NCI-H1436 (cell line): ENCODE measurements at regions not wholly inside any gene's neighbourhood (a gene's known extent, or its start where the extent isn't known, plus 50 kb on each side); places are given as distances from the start of the nearest gene placed in this dataset.
"Not testable (repeated sequence)": the region's sequence is repeated elsewhere in the genome, so short reads cannot be mapped to it uniquely, and the experiment has no call there.

Experiments used
- DNase-seq: peaks from one replicate; lab custom pipeline; 2025; lab: John Stamatoyannopoulos, UW

DNA sequence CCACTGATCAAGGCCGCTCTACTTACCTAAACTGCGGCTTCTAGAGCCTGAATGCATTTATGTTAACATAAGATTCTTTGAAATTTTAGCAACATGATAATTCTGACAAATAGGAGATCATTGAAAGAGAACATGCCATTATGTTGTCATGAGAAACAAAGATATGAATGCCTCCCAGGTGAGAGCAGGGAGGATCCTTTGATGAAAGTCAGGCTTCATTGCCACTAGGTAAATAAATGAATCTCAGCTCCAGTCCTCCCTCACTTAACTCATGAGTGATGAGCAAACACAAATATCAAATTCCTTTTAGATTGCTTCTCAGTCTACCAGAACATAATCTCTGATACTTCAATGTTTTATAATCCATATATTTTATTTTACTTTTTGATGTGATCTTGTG, 463.2 kb upstream of the CDH7 start:
- peak; percentile 26 for DNase-seq

DNA sequence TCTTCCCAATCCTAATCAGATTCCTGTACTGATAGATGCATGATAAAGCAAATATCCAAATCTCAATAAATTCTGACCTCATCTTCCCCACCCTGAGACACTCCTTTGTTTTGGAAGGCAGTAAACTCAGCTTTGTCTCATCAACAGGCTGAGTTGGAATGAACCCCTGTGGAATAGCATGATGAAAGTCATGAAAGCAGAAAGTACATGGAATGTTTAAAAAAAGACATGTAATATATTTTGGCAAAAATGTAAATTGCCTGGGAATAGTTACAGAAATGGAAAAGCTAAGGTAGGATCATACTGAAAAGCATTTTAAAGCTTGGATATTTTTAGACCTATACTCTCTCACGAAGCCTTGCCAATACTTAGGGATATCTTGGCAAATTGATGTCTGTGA, 468.7 kb upstream of the CDH7 start:
- no peak for DNase-seq

DNA sequence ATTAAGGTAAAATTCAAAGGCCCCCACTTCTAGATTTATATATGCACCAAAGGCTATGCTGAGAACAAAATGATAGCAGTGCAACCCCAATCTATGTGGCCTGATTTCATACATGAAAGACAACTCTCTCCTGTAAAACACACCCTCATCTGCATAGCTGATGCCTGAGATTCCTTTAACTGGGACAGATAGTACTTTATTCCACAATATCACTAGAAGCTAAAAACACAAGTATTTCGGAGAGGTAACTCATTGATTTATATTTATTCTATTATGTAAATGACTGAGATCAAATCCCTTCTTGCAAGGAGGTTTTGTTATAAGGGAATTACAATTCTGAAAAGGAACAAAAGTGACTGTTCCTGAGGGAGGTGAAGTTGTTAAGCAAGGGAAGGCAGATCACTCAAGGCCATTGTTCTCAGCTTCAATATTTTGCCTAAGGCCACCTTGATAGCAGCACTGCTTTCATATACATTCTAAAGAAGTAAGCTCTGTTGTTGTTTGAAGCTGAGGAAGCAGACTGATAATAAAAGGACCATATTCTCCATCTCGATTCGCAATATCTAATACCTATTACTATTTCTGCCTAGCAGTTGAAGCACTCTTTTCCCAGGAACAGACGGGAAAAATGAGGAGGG, 471.0 kb upstream of the CDH7 start:
- DNase-seq: no peak

DNA sequence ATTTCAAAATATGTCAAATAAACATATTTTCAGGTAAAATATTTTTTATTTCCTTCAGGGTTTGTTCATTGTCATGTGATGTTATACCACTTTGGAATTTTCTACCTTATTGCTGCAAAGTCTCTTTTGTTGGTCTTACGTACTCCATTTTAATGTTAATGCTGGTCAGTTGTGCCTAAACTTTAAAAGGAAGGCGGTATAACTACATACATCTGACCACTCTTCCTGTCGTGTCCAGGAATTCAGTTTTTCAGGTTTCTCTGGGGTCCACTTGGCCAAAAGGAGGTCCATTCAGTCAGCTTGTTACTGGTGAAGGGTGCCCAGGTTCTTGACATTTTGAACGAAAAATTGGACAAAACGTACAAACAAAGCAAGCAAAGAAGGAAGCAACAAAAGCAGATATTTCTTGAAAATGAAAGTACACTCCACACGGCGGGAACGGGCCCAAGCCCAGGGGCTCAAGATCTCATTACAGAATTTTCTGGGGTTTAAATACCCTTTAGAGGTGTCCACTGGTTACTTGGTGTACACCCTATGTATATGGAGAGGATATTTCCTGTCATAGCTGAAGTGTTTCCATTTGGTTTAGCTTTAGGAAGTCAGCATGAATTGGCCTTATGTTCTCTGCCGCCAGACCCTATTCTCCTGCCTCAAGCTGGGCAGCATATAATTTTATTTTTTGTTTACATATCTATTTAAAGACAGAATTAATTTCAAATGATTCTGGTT, 471.7 kb upstream of the CDH7 start:
- no peak for DNase-seq

DNA sequence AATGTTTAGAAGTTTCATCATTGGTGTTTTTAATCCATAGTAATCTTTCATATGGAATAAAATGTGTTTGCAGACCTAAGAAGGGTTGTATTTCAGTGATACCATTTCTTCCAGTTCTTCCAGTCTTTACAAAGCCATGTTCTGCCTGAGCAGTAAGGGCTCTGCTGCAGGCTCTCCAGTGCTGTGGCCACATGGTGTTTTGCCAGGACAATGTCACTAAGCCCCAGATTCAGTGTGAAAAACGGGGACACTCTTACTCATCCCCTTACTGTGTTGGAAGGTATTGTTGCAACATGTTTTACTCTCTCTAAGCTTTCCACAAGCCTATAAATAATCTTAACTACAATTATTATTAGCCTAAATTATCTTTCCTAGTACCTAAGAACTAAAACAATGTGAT, 481.4 kb upstream of the CDH7 start:
- no peak for DNase-seq

DNA sequence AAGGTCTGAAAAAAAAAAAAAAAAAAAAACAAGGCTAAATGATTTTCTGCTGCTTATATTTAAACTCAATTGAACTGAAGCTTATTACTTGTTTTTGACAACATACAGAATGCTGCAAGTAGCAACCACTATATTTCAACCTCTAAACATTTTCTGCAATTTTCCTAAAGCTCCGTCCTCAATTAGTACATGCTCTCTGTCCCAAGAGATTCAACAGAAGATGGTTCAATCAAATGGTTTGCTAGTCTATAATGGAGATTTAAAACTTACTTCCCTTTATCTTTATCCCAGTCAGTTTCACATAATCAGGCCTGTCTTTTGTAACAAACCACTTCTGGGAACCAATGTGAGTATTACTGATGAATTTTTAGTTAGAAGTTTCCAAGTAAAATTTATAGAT, 485.1 kb upstream of the CDH7 start:
- DNase-seq: no peak

DNA sequence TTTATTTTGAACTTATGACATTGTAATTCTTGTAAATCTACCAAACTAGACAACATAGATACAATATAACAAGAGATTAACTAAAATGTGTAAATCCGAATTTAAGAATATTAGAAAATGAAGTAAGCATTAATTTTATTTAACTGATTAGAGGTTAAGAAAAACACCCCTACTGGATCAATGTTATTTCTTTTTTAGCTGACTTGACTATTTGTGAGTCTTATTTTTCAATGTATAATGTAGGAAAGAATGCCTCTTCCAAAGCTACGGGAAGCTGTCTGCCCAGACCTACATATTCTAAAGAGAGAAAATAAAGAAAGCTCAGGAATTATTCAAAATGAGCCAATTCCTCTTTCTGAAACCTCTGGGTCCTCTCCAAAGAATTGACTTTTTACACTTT, 490.8 kb upstream of the CDH7 start:
- no peak for DNase-seq

DNA sequence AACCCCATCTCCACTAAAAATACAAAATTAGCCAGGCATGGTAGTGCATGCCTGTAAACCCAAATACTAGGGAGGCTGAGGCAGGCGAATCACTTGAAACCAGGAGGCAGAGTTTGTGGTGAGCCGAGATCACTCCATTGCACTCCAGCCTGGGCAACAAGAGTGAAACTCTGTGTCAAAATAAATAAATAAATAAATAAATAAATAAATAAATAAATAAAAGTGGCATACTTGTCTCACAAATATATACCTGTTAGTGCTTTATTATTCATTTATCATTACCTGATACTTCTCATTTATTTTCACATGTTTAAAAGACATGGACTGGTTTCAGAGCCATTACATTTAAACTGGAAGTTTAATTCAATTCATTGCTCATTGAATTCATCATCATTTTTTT, 491.4 kb upstream of the CDH7 start:
- no peak for DNase-seq

DNA sequence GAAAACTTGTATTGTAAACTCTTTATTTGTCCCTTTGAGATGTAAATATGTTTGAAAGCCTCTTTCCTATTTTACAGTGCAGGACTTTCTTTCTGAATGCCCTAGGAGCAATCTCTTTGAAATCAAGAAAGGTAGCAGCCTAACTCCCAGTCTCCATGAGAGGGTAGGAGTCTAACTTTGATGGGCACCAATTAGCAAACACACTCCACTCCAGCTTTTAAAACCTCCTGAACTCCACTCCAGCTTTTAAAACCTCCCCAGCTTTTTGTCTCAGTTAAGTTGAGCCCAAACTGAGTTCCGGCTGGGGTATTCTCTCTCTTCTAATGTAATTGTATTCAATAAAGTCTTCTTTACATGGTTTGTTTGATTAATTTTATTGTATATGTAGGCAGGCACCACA, 493.7 kb upstream of the CDH7 start:
- DNase-seq: no peak

DNA sequence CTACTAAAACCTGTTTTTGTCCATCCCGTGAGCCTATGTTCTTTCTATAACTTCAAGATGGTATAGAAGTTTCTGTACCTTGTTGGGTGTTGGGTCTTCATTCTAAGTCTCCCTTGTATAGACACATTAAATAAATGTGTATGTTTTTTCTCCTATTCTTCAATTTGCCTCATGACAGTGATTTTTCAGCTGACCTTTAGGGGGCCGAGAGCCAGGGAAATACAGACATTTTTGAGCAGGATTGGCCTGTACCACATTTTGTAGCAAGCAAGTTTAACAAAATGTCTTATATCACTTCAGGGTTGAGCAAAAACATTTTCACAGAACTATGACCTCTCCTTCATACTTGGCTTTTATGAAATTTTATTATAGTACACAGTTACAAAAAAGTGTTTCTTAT, 495.4 kb upstream of the CDH7 start:
- no peak for DNase-seq

DNA sequence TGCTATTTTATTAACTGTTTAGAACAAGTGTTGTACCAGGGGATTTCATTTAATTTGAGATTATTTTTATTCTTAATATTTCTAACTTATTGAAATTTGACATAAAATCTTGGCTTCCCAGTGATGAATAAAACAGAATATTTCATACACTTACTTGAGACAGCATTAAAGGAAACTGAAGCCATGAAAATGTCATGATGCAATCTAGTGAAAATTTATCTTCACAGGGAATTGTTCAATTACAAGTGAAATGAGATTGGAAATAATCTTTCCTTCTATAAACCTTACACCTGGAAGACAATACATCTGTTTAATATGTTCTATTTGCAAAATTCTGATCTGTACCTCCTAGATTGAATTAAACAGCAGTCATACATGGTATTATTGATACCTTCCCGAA, 511.0 kb upstream of the CDH7 start:
- no peak for DNase-seq

DNA sequence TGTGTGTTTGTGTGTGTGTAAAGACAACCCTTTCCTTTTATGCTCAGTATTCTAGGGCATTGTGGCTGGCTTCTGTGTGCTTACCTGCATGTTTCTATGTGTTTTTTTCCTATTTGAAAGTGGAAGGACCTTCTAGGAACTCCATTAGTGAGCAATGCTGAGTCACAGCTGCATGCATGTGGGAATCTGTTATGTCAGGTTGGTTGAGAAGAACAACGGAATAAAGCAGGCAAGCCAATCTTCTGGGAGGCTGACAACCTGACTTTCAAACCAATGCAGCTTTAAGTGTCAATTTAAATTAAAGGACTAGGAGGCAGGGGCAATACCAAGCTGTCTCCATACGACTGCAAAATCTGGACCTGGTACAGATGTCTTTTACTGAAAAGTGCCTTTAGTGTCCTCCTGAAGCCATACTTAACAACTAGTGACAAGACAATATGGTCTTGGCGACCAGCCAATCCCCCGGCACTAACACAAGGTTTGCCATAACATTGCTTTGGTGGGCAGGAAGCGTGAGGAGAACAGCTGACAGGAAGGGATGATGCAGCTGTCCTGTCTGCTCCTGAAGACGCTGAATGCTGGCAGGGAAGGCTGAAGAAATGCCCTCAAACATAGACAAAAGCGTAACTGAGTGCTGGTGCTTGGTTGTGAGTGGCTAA, 514.7 kb upstream of the CDH7 start:
- DNase-seq: no peak

DNA sequence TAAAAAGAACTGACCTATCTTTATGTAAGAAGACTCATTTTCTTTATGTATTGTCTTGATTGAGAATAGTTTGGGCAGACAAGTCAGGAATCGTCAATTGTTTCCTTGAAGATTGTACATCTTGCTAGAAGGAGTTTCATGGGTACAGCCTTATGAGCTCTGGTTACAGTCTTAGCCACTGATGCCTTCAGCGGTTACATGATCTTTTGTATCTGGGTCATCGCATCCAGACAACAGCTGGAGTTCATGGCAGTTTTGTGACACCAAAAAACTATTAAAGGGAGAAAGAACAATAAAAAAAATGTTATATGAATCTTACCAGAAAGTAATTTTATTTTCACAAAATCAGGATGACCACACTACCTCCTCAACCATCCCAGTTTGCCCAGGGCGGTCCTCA, 520.5 kb upstream of the CDH7 start:
- no peak for DNase-seq

DNA sequence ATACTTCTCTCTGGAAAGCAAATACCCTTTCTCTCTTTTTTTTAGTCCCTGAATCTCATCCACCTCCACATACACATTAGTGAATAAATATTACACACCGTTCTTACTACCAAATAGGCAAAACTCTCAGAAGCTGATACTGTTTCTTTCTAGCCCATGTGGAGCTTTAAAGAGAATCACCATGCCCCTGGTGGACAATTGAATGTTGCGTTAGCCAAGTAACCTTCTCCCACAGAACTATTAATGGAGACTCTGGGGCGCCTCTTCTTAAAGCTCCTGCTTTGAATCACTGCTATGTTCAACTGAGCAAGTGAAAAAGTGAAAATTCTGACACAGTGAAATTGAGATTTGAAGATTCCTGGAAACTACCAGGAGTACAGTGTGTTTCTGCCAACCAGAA, 522.8 kb upstream of the CDH7 start:
- DNase-seq: no peak

DNA sequence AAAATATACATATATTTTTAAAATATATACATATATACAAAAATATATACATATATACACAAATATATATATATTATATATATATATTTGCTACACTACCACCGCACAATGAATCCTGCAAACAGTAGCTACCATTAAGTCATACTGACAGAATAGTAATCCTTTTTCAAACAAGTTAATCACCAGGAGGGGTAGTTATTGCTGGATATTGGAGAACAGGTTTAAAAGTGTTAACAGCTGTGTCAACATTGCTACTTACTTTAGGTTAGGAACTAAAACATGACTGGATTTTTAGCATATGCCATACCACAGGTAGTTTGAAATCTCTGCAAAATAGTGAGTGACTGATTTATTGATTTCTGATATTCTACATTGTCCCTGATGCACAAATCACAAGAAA, 529.1 kb upstream of the CDH7 start:
- DNase-seq: peak; percentile 6

DNA sequence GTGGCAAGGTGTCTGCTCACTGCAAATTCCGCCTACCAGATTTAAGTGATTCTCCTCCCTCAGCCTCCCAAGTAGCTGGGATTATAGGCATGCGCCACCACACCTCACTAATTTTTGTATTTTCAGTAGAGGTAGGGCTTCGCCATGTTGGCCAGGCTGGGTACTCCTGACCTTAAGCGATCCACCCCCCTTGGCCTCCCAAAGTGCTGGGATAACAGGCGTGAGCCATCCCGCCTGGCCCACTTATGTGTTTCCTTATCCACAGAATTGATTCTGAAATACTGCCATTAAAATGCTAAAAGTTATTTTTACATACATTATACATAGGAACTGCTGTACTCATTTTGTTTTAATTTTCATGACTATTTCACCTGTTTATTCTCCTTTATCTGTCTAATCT, 529.7 kb upstream of the CDH7 start:
- DNase-seq: no peak

DNA sequence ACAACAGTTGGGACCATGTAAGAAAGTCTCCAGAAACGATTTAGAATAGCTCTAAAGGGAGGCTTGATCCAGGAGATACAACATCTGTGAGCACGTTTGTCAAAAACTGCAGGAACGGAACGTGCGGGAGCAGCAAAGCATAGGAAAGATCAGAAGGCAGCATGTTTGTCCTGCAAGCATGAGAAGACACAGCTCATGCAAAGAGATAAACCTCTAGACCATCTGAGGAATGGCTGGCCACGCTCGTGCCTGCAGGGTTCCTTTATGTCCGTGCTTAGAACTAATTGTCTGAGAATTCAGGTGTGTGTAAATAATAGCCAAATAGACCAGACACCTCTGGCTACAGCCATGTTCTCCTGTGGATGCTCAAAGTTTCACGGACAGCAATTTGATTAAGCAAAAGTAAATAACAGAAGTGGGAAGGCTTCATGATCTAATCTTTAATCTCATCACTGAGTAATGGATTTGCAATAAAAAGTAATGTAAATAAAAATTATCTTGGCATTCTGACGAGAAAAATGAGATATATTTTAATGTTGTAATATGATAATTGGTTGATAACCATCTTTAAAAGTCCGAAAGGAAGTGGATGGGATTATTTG, 534.8 kb upstream of the CDH7 start:
- DNase-seq: no peak

DNA sequence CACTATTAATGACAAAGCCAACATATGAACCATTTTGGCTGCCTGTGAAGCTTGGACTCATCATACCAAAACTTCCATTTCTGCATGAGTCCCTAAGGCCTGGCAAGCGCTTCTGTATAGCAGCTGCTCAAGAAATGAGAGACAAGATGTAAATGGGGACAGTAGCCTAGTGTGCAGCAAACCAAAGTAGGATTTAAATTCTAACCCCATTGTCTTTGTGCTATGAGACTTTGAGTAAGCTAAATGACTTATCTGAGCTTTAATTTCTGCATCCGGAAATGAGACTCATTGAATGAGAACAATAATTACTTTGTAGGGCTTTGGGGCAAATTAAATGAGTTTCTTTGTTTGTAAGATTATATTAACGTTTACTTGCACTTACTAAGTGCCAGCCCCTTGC, 536.4 kb upstream of the CDH7 start:
- no peak for DNase-seq

DNA sequence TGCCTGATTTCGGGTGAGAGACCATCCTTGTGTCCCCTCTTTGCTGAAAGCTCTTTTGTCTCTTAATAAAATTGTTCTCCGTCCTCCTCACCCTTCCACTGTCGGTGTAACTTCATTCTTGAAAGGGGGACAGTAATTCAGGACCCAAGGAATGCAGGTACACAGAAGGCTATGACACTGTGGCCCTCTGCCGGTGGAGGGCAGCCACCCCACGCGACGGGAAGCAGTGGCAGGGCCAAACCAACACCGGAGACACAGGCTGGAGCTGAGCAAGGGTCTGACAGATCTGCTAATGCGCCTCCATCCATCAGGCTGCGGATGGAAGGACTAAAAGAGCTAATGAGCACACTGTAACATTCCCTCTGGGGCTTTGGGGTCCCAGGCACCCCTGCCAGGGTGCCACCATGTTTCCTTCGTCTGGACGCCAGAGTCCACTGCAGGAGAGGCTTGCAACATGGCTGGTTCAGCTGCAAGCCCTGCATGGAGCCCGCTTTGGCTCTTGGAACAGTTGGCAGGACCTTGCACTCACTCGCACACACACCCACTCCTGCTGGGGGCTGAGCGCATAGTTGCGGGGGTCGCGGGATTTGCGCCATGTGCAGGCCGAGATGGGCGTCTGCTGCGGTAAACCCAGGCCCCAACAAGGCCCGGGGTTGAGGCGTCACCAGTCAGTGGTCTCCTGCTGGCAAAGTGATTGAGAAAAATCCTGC, 544.1 kb upstream of the CDH7 start:
- no peak for DNase-seq

DNA sequence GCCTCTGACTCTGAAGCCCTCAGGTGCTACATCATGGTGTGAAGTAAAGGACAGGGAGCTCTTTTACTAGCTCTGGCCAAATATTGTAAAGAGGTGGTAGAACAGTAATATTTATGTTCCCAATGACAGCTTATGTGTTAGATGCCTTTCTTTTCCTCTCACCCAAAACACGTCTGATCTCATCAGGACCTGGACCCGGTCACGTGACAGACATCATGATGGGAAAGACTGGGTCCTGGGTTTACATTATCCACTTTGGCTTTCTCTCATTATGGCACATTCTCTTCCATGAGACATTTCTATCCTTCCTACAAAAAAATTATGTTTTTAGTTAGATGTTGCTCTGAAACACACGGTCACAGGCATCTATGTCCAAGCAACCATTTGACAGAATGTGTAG, 548.7 kb upstream of the CDH7 start:
- no peak for DNase-seq

DNA sequence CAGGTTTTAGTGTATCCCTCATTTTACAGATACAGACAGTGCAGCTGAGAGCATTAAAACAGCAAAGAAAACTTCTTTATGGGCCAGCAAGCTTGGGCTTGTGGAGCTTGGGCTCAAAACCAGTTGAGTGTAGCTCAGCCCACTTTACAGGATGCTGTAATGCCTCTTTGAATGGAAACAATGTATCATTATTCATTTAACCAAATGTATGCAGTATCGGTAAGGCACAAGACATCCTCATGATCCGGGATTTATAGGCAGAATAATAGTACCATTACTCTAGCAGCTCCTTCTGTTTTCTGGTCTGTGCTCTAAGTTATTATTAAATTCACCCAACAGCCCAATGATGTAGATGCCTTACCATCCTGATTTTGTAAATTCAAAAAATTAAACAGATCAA, 575.1 kb upstream of the CDH7 start:
- DNase-seq: no peak

DNA sequence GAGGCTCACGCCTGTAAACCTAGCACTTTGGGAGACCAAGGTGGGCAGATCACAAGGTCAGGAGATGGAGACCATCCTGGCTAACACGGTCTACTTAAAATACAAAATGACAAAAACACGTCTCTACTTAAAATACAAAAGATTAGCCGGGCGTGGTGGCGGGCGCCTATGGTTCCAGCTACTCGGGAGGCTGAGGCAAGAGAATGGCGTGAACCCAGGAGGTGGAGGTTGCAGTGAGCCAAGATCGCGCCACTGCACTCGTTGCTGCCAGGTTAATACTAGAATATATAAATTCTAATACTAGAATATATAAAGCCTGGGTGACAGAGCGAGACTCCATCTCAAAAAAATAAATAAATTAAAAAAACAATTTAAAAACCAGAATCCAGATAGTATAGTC, 588.7 kb upstream of the CDH7 start:
- DNase-seq: not testable (repeated sequence)
